GM12865 (cell line): ENCODE measurements at regions not wholly inside any gene's neighbourhood (a gene's known extent, or its start where the extent isn't known, plus 50 kb on each side); places are given as distances from the start of the nearest gene placed in this dataset.
A peak's percentile ranks its signal among the peaks of the same experiment; 100 is the strongest.

Source experiments
- DNase-seq: peaks from one replicate; pipeline ENCODE4 v3.0.0; 2010; ENCODE audit warnings: low read depth
- H3K4me3 ChIP-seq: 2 replicates; pipeline ENCODE4 v1.5.1; 2011; ENCODE audit warnings: mild to moderate bottlenecking, low read depth, low read length, control low read depth
- TF ChIP-seq, protein P1 (sequence below): IDR thresholded peaks from 2 replicates; pipeline ENCODE4 v1.5.1; 2011; ENCODE audit warnings: low read length, control low read depth, low read depth, inconsistent platforms; ENCODE audit not compliant: insufficient read depth; ENCODE audit errors: missing control alignments

DNA sequence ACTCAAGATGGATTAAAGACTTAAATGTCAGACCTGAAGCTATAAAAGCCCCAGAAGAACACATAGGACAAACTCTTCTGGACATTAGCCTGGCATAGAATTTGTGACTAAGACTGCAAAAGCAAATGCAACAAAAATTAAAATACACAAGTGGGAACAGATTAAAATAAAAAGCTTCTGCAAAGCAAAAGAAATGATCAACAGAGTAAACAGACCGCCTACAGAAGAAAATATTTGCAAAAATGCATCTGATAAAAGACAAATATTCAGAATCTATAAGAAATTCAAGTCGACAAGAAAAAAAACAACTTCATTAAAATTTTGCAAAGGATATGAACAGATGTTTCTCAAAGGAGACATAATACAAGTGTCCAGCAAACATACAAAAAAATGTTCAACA lies 537.8 kb downstream of the SLITRK1 start:
- TF ChIP-seq, protein P1, sequence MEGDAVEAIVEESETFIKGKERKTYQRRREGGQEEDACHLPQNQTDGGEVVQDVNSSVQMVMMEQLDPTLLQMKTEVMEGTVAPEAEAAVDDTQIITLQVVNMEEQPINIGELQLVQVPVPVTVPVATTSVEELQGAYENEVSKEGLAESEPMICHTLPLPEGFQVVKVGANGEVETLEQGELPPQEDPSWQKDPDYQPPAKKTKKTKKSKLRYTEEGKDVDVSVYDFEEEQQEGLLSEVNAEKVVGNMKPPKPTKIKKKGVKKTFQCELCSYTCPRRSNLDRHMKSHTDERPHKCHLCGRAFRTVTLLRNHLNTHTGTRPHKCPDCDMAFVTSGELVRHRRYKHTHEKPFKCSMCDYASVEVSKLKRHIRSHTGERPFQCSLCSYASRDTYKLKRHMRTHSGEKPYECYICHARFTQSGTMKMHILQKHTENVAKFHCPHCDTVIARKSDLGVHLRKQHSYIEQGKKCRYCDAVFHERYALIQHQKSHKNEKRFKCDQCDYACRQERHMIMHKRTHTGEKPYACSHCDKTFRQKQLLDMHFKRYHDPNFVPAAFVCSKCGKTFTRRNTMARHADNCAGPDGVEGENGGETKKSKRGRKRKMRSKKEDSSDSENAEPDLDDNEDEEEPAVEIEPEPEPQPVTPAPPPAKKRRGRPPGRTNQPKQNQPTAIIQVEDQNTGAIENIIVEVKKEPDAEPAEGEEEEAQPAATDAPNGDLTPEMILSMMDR = no peak
- no peak for DNase-seq
- H3K4me3 ChIP-seq = no peak overlapping the region

DNA sequence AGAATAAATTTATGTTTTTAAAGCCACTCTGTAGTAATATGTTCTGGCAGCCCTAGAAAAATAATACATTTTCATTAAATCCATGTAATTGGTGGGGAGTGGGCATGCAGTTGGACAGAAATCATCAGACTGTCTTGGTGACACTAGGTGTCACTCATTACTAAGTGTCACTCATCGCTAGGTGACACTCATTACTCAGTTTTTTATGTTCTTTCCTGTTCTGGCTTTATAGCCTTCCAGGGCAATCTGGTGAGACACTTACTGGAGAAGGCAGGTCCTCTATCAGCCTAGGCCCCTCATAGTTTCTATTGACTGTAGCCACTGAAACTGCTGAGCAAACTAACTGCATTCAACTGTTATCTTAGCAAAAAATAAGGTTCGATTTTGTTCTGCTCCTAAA lies 542.1 kb downstream of the SLITRK1 start:
- H3K4me3 ChIP-seq = no peak overlapping the region
- TF ChIP-seq, protein P1 = no peak
- peak; percentile 1 for DNase-seq

DNA sequence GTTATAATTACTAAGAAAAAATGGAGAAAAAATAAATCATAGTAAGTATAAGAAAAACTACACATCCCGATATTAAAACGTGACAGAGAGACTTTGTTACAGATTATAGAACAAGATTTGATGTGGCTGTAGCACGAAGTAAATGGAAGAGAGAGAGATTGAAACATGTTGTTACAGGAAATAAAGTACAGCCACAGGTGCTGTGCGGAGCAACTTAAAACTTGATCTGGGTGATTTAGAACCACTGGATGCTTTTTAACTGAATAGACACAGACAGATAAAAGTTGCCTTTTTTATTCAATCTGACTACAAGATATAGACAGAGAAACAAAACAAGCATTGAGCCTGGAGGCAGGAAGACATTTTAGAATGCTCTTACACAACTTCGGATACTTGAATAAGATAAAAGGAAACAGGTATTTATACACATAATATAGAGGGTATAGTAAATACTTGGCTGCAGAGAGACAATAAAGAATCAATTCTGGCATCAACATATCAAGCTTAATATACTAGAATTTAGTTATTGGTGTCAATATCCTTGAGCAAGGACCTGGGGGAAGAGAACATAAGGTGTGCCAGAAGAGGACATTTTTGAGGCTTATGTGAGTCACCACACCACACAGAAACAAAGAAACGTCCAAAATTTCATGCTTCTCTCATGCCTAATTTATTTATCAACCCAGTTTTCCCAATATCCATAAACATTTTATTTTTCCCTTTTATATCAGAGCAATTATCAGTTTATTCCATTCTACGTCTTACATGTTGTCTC lies 548.5 kb downstream of the SLITRK1 start:
- TF ChIP-seq, protein P1 = no peak

DNA sequence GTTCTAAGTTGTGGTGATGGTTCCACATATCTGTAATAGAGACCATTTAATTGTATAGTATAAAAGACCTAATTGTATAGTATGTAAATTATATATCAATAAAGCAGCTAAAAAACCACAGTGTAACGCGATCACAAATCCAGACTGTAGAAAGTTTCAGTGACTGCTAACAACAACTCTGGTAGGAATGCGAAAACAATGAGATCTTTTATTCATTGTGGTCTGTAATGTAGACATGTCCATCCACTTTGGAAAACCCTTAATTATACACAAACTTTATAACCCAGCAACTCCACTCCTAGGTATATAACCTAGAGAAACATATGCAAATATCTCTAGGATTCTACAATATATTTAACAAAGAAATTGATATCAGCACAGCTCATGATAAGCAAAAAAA lies 549.5 kb downstream of the SLITRK1 start:
- H3K4me3 ChIP-seq = no peak overlapping the region
- TF ChIP-seq, protein P1 = no peak
- DNase-seq = no peak

More for the DNA sequence above, 548.5 kb downstream of the SLITRK1 start:
- no peak for DNase-seq
- H3K4me3 ChIP-seq = no peak overlapping the region

DNA sequence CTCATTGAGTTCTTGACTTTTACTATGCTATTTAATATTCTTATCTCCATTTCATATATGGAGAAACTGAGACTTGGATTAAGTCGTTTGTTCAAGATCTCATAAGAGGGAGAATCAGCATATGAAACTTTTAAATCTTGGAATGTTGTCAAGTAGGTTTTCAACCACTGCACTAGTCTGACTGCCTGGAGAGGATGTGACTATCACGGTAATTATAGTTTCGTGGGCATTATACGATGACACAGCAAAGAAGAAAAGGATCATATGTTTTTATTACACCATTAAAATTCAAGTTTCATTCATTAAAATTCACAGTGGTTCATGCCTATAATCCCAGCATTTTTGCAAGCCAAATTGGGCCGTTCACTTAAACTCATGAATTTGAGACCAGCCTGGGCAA lies 555.2 kb downstream of the SLITRK1 start:
- TF ChIP-seq, protein P1 = no peak
- DNase-seq = no peak
- no peak overlapping the region for H3K4me3 ChIP-seq

DNA sequence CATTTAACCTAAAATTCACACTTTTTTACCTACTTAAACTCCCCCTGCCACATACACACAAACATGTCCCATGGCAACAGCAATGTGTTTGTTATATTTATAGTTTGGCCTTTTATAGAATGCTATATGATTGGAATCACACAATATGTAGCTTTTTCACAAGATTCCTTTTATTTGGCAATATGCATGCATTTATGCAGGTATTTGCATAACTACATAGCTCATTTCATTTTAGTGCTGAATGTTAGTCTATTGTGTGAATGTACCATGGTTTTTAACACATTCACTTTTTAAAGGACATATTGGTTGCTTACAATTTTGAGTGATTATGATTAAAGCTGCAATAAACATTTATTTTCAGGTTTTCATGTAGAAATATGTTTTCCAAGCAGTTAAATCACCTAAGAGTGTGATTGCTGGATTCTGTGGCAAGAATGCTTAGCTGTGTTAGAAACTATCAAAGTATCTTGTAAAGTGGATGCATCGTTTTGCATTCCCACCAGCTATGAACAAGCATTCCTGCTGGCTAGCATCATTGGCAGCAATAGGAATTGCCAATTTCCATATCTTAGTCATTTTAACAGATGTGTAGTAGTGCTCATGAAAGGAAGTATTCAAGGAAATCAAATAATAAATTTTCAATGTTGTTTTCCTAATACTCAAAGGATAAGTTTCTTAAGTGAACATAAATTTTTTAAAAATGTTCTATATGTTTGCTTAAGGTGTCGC lies 557.0 kb downstream of the SLITRK1 start:
- H3K4me3 ChIP-seq = no peak overlapping the region
- TF ChIP-seq, protein P1 = no peak
- no peak for DNase-seq
